NCI-H2107 treated with DMSO at 0.1 percent for 48 hours (cell line): ENCODE measurements at regions not wholly inside any gene's neighbourhood (a gene's known extent, or its start where the extent isn't known, plus 50 kb on each side); places are given as distances from the start of the nearest gene placed in this dataset.

Source experiments
- DNase-seq: peaks from one replicate; lab custom pipeline; 2025; ENCODE audit not compliant: unreplicated experiment; lab: John Stamatoyannopoulos, UW

DNA sequence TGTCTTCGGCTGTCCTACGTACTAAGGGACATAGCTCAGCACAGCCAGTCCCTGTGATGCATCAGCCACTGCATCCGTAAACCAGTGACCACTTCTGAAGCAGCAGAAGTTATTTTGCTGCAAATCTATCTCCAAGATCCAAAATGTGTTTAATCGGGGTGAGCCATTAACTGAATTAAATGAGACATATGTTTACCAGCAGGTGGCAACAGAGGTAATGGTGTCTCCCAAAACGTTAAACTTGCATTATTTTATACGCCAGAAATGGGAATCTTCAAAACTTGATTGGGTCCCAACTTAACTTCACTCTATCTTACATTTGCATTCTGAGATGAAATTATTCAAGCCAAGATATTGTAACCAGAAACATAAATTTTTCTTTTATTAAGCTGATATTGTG is 75.3 kb upstream of the BOC start:
- peak; percentile 11 for DNase-seq

- DNase-seq, result no peak
Measured at GRCh38 chr3:113136544-113136943, 74.8 kb upstream of the BOC start.

DNA sequence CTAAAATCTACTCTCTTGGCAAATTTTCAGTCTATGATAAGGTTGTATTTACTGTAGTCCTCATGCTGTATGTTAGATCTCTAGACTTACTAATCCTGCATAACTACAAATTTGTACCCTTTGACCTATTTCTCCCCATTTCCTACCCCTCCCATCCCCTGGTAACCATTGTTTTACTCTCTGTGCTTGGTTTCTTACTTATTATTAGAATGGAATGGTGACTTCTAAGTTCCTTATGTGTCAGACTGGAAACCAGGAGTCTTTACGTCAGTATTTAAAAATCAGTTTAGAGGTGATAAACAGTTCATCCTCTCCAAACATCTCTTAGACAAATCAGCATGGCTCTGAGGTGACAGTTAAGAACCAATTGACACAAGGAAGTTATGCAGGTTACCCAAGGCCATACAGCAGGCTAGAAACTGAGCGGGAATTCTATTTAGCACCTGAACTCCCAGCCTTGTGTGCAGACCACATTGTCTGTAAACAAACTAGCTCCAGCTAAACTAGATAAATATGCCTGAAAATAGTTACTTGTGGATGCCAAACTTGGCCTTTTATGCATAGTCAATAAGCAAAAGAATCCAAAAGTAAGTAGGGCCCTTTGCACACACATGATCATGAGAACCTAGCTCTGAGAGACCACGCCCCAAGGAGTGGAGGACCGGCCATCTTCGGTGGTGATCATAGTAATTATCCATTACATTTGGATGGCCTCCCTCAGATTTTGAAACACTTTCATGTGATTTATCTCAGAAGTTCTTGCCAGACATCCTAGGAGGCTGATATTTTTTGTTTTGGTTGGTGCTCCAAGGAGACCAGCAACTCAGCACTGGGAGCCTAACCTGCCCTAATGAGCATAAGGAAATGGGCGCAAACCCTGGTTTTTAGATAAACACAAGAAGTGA is 72.3 kb upstream of the BOC start:
- DNase-seq, result no peak

DNA sequence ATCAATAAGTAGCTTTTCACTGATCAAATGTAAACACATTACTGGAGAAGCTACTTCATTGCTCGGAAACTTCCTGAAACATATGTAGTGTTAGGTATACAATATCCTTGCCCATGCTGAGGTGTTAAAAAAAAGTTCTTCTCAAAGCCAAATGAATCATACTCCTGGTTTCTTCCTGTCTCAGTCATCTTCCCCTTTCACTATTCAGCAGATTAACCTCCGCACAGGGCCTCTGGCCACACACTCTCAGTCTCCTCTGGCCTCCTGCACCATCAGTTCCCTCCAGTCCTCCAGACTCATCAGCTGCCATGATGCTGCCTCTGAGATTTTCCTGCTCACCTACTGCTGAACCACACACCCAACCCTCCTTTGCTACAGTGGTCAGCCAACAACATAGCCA is 70.5 kb upstream of the BOC start:
- DNase-seq, result no peak

DNA sequence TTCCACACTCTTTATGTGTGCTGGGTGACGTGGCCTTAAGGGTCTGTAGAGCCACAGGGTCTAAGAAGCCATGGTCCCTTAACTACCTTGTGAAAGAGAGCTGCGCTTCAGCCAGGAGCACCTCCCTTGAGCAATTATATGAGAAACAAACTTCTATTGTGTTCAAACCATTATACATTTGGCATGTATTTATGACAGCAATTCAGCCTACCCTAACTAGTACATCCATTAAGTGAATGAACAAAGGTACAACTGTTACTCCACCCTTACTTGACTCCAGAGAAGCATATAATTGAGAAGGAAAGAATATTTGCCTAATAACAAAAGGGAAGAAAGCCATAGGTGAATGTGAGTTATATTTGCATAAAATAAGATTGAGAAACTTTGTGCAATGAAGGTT is 69.8 kb upstream of the BOC start:
- DNase-seq, result peak; percentile 64

DNA sequence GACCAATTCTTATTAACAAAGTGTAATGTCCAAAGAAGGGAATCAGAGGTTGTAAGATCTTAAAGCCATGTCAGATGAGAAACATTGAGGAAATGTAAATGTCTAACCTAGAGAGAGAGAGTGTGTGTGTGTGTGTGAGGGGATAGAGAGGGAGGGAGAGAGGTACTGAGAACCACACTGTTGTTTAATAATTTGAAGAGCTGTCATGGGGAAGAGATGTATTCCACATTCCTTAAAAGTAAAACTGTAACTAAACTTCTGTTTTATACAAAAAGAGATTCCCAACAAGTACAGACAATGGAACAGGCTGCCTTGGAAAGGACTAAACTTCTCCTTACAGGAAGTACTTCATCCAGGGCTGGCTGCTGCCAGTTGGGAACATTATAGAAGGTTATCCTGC is 68.9 kb upstream of the BOC start:
- no peak for DNase-seq

GRCh38 chr3:113143353-113143752 is 68.0 kb upstream of the BOC start:
- no peak for DNase-seq

DNA sequence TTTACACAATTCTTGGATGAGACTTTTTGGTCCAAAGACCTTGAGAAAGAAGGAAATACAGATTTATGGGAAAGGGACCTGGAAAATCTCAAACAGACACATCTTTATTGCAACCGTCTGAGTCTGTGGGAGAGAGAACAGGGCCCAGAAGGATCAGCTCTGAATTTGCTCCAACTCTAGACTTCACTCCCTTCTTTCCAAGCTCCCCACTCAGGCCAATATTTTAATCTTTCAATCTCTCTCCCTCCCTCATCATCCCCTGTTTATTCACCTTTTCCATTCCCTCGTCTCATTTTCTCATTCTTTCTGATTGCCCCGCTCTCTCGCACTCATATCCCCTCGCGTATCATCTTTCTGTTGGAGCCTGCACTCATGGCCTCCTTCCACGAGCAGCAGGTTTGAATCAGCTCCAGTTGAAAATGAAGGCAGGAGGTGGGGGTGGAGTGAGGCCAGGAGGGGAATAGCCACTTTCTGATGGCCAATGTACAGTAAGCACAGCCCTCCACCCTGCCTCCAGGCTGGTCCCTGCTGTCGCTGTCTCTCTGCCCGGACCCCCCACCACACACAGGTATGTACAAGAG is 63.6 kb upstream of the BOC start:
- no peak for DNase-seq

- peak; percentile 58 for DNase-seq
Measured at GRCh38 chr3:113148284-113148683, 63.1 kb upstream of the BOC start.

DNA sequence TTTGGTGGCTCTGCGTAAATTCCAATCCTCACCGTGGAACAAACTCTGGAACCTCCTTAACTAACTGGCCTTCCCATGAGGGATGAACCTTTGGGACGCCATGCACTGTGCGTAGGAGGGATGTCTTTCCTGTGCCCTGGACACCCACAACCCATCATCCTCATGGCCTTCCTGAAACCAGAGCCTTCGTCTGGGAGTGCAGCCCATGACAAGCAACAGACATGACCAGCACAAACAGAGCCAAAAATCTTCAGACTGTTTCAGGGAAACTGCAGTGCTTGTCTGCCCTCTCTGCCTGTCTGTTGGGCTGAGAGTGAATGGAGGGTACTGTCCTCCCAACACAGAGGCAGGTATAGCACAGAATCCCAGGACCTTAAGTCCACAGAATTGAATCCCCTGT is 61.1 kb upstream of the BOC start:
- DNase-seq, result no peak

DNA sequence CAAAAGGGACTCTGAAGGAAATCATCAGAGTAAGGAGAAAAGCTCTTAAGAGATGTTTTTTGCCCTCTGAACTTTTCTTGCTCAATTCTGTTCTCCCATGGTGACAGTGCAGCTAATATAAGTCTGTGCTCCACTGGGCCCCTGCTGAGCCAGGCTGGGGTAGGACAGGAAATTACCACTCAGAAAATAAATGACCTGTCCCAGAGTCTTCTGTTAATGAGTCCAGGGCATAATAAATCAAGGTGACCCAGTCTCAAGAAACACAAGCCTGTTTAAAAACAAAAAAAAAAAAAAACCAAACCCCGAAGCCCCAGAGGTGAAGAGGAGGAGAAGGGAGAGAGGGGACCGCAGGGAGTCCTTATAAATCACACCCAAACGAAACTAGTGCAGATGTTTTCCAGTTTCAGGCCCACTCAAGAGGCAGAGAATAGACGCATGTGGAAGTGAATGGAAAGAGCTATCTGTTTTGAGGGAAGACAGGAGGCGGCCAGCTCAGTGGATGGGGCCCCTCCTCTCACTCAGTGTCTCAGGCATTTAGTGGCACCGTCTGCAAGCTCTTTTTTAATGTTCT is 59.8 kb upstream of the BOC start:
- peak; percentile 53 for DNase-seq

- DNase-seq, result no peak
Measured at GRCh38 chr3:113152849-113153248, 58.5 kb upstream of the BOC start.

DNA sequence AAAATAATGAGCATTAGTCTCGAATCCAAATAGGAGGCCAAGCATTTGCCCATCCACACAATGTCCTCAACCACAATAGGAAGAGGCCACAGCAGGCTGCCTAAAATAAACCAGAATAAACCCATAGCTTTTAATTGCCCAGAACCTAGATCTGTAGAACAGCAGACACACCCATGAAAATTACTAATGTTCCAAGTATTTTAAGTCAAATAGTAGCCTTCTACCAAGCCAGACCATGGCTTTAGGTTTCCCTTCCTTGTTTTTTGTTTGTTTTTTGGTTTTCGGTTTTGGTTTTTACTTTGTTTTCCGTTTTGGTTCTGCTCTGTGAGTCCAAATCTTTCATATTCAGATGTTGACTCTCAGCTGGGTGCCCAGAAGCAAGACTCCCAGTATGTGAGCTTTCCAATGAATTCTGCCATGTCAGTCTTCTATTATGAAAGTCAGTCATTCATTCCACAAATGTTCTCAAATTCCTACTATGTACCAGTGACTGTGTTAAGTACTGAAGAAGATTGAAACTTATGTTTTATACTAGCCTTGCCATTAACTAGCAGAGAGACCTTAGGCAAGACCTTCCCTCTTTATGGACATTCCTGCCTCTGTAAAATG is 57.8 kb upstream of the BOC start:
- DNase-seq, result no peak

- no peak for DNase-seq
Measured at GRCh38 chr3:113156816-113157333, 54.5 kb upstream of the BOC start.

GRCh38 chr3:113157408-113158030 is 53.8 kb upstream of the BOC start:
- DNase-seq, result no peak

DNA sequence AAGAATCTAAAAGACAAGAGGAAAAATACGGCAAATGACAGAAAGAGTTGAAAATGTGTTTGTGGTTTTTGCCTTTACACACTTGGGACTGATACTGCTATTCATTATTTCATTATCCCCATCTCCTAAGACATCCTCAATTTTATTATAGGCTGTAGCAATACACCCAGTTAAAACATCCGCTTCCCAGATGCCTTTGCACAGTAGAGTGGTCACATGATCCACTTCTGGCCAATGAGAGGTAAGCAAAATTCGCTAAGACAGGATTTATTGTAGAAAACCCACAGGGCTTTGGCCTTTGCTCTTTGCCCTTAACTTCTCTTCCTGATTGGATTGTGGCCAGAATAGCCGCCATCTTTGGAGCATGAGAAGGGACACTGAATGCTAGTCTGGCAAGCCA is 53.2 kb upstream of the BOC start:
- no peak for DNase-seq
